BJ (cell line): ENCODE measurements at regions not wholly inside any gene's neighbourhood (a gene's known extent, or its start where the extent isn't known, plus 50 kb on each side); places are given as distances from the start of the nearest gene placed in this dataset.

Experiments
- CTCF ChIA-PET: fragments of 350-600 bp; formaldehyde crosslinking; extraction: SDS; loops from one replicate; lab custom pipeline; 2021; ENCODE audit warnings: antibody characterized with exemption, inconsistent platforms; lab: Yijun Ruan, JAX
- POLR2A ChIA-PET: fragments of 300-600 bp; sonication (Branson Sonifier 250); formaldehyde crosslinking; extraction: SDS; loops from one replicate; lab custom pipeline; 2021; ENCODE audit warnings: antibody characterized with exemption; lab: Charles Lee
- DNase-seq: peaks from one replicate; pipeline ENCODE4 v3.0.0-alpha.2; 2011; ENCODE audit warnings: low read depth
- H3K27me3 ChIP-seq: 2 replicates; pipeline ENCODE4 v1.6.0; 2011; ENCODE audit warnings: low read length; ENCODE audit not compliant: control insufficient read depth, insufficient read depth
- H3K36me3 ChIP-seq: 2 replicates; pipeline ENCODE4 v1.5.1; 2011; ENCODE audit warnings: low read length; ENCODE audit not compliant: control insufficient read depth, insufficient read depth
- H3K4me3 ChIP-seq: 2 replicates; pipeline ENCODE4 v1.5.1; 2011; ENCODE audit warnings: low read depth, mild to moderate bottlenecking, control low read depth, low read length
- TF ChIP-seq, protein P1 (sequence below): IDR thresholded peaks from 2 replicates; pipeline ENCODE4 v1.5.1; 2011; ENCODE audit warnings: low read depth, mild to moderate bottlenecking, control low read depth, inconsistent platforms, low read length, moderate library complexity; ENCODE audit not compliant: insufficient read depth

DNA sequence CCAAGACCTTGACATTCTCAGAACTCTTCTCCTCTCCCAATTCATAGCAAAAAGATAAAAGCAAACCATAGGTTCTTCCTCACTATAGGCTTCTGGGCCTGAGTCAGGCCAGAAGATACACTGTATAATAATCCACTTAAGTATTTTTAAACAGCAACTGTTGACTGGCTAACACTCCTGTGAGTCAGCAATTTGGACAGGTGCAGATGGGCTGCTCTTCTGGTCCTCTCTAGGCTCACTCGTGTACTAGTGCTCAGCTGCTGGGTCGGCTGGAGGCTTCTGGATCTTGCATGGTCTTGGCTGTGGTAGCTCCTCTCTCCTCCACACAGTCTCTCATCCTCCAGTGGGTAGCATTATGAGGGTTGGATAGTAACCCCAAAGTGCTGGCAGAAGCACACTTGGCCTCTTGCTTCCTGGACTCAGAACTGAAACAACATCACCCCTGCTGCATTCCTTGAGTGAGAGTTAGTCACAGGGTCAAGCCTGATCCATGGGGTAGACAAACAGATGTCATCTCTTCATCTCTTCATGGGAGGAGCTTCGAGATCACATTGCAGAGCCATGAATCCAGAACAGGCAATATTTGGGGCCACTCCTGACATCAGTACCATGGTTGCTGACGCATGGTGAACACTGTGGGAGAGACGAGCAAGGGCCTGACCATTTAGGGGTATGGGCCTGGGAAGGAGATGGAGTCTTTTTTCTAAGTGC lies 86.9 kb downstream of the C6orf118 start:
- TF ChIP-seq, protein P1, sequence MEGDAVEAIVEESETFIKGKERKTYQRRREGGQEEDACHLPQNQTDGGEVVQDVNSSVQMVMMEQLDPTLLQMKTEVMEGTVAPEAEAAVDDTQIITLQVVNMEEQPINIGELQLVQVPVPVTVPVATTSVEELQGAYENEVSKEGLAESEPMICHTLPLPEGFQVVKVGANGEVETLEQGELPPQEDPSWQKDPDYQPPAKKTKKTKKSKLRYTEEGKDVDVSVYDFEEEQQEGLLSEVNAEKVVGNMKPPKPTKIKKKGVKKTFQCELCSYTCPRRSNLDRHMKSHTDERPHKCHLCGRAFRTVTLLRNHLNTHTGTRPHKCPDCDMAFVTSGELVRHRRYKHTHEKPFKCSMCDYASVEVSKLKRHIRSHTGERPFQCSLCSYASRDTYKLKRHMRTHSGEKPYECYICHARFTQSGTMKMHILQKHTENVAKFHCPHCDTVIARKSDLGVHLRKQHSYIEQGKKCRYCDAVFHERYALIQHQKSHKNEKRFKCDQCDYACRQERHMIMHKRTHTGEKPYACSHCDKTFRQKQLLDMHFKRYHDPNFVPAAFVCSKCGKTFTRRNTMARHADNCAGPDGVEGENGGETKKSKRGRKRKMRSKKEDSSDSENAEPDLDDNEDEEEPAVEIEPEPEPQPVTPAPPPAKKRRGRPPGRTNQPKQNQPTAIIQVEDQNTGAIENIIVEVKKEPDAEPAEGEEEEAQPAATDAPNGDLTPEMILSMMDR, result no peak
- CTCF ChIA-PET, result no interaction called here
- DNase-seq, result no peak
- H3K4me3 ChIP-seq, result no peak overlapping the region
- H3K36me3 ChIP-seq, result no peaks in the 10 kb centered on the region
- no peaks in the 10 kb centered on the region for H3K27me3 ChIP-seq
- POLR2A ChIA-PET, result no interaction called here

DNA sequence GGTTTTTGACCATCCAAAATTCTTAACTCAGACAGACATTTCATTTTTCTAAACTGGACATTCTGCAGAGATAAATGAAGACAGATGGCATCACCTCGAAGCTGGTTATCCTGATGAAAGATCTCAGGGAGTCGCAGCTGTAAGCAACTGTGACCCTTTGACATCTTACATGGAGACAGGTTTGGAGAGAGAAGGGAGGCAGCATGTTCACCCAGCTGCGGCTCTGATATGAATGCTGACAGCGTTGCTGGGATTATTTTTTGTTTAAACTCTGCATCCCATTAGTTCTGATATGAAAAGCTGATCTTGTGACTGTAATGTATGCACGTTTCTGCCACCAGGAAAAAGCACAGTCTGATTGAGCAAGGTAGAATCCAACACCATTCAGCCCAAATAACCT lies 89.4 kb downstream of the C6orf118 start:
- CTCF ChIA-PET, result no interaction called here
- TF ChIP-seq, protein P1, result no peak
- H3K4me3 ChIP-seq, result no peak overlapping the region
- POLR2A ChIA-PET, result no interaction called here
- no peaks in the 10 kb centered on the region for H3K27me3 ChIP-seq
- DNase-seq, result no peak
- H3K36me3 ChIP-seq, result no peaks in the 10 kb centered on the region

GRCh38 chr6:165219629-165220028 lies 89.8 kb downstream of the C6orf118 start:
- CTCF ChIA-PET, result no interaction called here
- POLR2A ChIA-PET, result no interaction called here
- DNase-seq, result no peak
- TF ChIP-seq, protein P1, result no peak
- Histone ChIP-seq H3K36me3 (no peaks in the 10 kb centered on the region), H3K27me3 (no peaks in the 10 kb centered on the region), H3K4me3 (no peak overlapping the region)

DNA sequence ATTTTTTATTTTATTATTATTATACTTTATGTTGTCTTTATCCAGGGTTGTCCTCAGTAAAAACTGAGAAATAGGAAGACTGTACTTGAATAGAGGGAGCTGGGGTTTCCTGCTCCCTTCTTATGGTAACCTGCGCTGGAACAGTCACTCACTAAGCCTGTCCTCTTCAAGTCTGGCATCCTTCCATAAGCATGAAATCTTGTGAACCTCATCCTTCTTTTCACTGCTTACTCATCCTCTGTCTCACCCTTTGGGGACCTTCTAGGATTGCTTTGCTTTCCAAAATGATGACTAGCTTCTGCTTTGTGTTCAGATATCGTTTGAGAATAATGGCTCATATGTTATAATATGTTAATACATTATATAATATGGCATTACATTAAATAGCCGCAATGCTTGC lies 90.6 kb downstream of the C6orf118 start:
- TF ChIP-seq, protein P1, result no peak
- CTCF ChIA-PET, result no interaction called here
- POLR2A ChIA-PET, result no interaction called here
- no peak for DNase-seq
- Histone ChIP-seq H3K4me3 (no peak overlapping the region), H3K36me3 (no peaks in the 10 kb centered on the region), H3K27me3 (no peaks in the 10 kb centered on the region)

GRCh38 chr6:165206798-165207197 lies 102.6 kb downstream of the C6orf118 start:
- DNase-seq, result no peak
- TF ChIP-seq, protein P1, result no peak
- no peak overlapping the region for H3K4me3 ChIP-seq
- CTCF ChIA-PET, result no interaction called here
- H3K36me3 ChIP-seq, result no peaks in the 10 kb centered on the region
- no peaks in the 10 kb centered on the region for H3K27me3 ChIP-seq
- POLR2A ChIA-PET, result no interaction called here
